GM18502 (cell line): ENCODE measurements at regions not wholly inside any gene's neighbourhood (a gene's known extent, or its start where the extent isn't known, plus 50 kb on each side); places are given as distances from the start of the nearest gene placed in this dataset.
"Not testable (repeated sequence)": the region's sequence is repeated elsewhere in the genome, so short reads cannot be mapped to it uniquely, and the experiment has no call there.

Experiments used
- ATAC-seq: cut with Tn5 transposase; IDR thresholded peaks from one replicate; pipeline ENCODE4 v1.9.1; 2021; ENCODE audit warnings: mild to moderate bottlenecking; ENCODE audit not compliant: unreplicated experiment, poor library complexity

GRCh38 chr3:160094562-160094961, 105.9 kb downstream of the IL12A start:
- no peak for ATAC-seq

- no peak for ATAC-seq
Observed at GRCh38 chr3:160097478-160097877, 108.8 kb downstream of the IL12A start.

- no peak for ATAC-seq
Observed at GRCh38 chr3:160098261-160098908, 109.8 kb downstream of the IL12A start.

- no peak for ATAC-seq
Observed at GRCh38 chr3:160098926-160099626, 110.4 kb downstream of the IL12A start.

GRCh38 chr3:160099834-160100233, 111.2 kb downstream of the IL12A start:
- peak; percentile 83 for ATAC-seq

GRCh38 chr3:160100610-160101009, 112.0 kb downstream of the IL12A start:
- no peak for ATAC-seq

GRCh38 chr3:160102001-160102400, 113.4 kb downstream of the IL12A start:
- ATAC-seq = not testable (repeated sequence)

GRCh38 chr3:160103397-160103796, 114.8 kb downstream of the IL12A start:
- ATAC-seq = no peak

GRCh38 chr3:160105907-160106584, 117.4 kb downstream of the IL12A start:
- ATAC-seq = peak; percentile 53

GRCh38 chr3:160106905-160107861, 118.0 kb upstream of the C3orf80 start:
- ATAC-seq = no peak

- no peak for ATAC-seq
Observed at GRCh38 chr3:160108362-160108761, 116.9 kb upstream of the C3orf80 start.

GRCh38 chr3:160112481-160112880, 112.7 kb upstream of the C3orf80 start:
- ATAC-seq = no peak

GRCh38 chr3:160112996-160113395, 112.2 kb upstream of the C3orf80 start:
- no peak for ATAC-seq

- ATAC-seq = no peak
Observed at GRCh38 chr3:160114355-160114995, 110.7 kb upstream of the C3orf80 start.

- ATAC-seq = no peak
Observed at GRCh38 chr3:160115387-160115786, 109.8 kb upstream of the C3orf80 start.

GRCh38 chr3:160124224-160124623, 101.0 kb upstream of the C3orf80 start:
- ATAC-seq = no peak

- ATAC-seq = no peak
Observed at GRCh38 chr3:160125258-160125657, 100.0 kb upstream of the C3orf80 start.

- ATAC-seq = no peak
Observed at GRCh38 chr3:160126051-160126450, 99.2 kb upstream of the C3orf80 start.

- ATAC-seq = no peak
Observed at GRCh38 chr3:160126761-160127160, 98.5 kb upstream of the C3orf80 start.

- peak; percentile 50 for ATAC-seq
Observed at GRCh38 chr3:160127308-160127707, 97.9 kb upstream of the C3orf80 start.
